Activated CD8-positive, alpha-beta T cell treated with anti-CD3 and anti-CD28 coated beads, Interleukin-2, amount 10 ng/mL, durations not matched to agents 7 days and 5 days (primary cell): ENCODE measurements at regions not wholly inside any gene's neighbourhood (a gene's known extent, or its start where the extent isn't known, plus 50 kb on each side); places are given as distances from the start of the nearest gene placed in this dataset.

Experiments
- ATAC-seq: fragments of 150-1000 bp; cut with Tn5 transposase; one replicate; pipeline ENCODE4 v1.10.0; 2021; ENCODE audit warnings: moderate library complexity
- CTCF ChIA-PET: fragments of 350-600 bp; sonication (Branson Sonifier 250); formaldehyde crosslinking; loops from one replicate; lab custom pipeline; 2021; ENCODE audit warnings: antibody characterized with exemption; lab: Charles Lee
- POLR2A ChIA-PET: fragments of 350-600 bp; sonication (Branson Sonifier 250); formaldehyde crosslinking; loops from one replicate; lab custom pipeline; 2021; ENCODE audit warnings: antibody characterized with exemption; lab: Charles Lee
- DNase-seq: peaks from one replicate; pipeline ENCODE4 v3.0.0-alpha.2; 2020
- H3K27ac Mint-ChIP-seq: one replicate; pipeline ENCODE4 v1.8.0; 2021; ENCODE audit warnings: mild to moderate bottlenecking, mixed read lengths
- H3K27me3 Mint-ChIP-seq: one replicate; pipeline ENCODE4 v1.8.0; 2021; ENCODE audit warnings: low read depth, mixed read lengths
- H3K36me3 Mint-ChIP-seq: one replicate; pipeline ENCODE4 v1.8.0; 2021; ENCODE audit warnings: low read depth, mixed read lengths
- H3K4me1 Mint-ChIP-seq: one replicate; pipeline ENCODE4 v1.8.0; 2021; ENCODE audit warnings: low read depth, mixed read lengths
- H3K4me3 Mint-ChIP-seq: one replicate; pipeline ENCODE4 v1.8.0; 2021; ENCODE audit warnings: mild to moderate bottlenecking, mixed read lengths
- H3K9me3 Mint-ChIP-seq: one replicate; pipeline ENCODE4 v1.8.0; 2022; ENCODE audit warnings: mixed read lengths; ENCODE audit not compliant: insufficient read depth

DNA sequence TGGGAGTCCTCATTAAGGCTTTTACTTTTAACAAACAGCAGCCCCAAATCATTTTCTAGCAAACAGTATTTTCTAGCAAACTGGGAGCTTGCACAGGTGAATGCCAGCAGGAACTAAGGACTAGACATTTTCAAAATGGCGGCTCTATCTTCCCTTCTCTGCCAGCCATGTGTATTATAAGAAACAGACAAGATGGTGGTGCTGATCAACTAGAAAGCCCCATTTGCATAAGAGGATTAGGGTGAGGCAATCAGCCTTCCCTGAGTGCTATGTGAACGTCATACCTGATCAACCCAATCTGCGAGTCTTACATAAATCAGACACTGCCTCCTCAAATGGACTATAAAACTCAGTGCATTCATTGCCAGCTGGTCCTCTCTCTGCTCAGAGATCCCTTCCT, 479.6 kb downstream of the IPMK start:
- no peak for DNase-seq
- no peaks in the 10 kb centered on the region for H3K27me3 Mint-ChIP-seq
- peaks cover 8% of the 10 kb centered on the region for H3K9me3 Mint-ChIP-seq
- ChIA-PET POLR2A (no interaction called here), CTCF (no interaction called here)
- ATAC-seq, result no peak
- no peaks in the 10 kb centered on the region for H3K4me1 Mint-ChIP-seq
- H3K4me3 Mint-ChIP-seq, result no peak overlapping the region
- H3K36me3 Mint-ChIP-seq, result no peaks in the 10 kb centered on the region
- no peak overlapping the region for H3K27ac Mint-ChIP-seq

DNA sequence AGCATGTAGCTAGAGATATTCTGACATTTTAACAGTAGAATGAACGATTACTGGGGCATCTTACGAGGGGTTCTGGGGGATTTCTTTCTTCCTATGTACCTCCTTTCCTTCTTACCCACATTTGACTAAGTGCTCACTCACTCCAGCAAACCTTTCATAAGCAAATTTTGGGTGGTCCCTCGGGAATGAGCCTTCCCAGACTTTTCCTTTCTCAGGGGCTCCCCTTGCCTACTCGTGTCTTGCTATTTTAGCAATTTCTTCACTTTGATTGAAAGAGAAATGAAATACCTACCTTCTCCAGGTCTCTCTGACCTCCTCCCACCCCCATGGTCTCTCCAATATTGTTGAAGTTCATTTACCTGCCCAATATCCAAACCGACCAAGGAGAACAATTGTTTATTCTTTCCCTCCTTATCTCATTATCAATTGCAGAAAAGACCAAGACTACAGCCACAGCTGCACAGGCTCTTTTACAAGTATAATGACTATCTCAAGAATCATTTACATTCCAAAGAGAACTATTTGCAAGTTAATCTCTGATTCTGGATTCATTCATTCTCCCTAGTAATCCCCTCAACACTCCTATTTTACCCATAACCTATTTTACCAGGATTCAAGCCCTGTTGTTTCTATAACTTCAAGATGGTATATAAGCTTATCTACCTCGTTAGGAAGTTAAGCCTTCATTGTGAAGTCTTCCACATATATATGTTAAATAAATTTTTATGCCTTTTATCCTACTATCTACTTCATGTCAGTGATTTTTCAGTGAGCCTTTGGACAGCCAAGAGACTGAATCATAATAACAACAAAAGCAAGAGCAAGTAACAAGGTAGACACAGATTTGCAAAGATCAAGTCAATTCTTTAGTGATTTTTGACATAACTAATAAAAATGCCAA, 480.6 kb downstream of the IPMK start:
- H3K36me3 Mint-ChIP-seq, result no peaks in the 10 kb centered on the region
- H3K9me3 Mint-ChIP-seq, result peaks cover 8% of the 10 kb centered on the region
- H3K4me3 Mint-ChIP-seq, result no peak overlapping the region
- H3K4me1 Mint-ChIP-seq, result no peaks in the 10 kb centered on the region
- DNase-seq, result no peak
- POLR2A ChIA-PET, result no interaction called here
- CTCF ChIA-PET, result no interaction called here
- no peak for ATAC-seq
- no peaks in the 10 kb centered on the region for H3K27me3 Mint-ChIP-seq
- H3K27ac Mint-ChIP-seq, result no peak overlapping the region

DNA sequence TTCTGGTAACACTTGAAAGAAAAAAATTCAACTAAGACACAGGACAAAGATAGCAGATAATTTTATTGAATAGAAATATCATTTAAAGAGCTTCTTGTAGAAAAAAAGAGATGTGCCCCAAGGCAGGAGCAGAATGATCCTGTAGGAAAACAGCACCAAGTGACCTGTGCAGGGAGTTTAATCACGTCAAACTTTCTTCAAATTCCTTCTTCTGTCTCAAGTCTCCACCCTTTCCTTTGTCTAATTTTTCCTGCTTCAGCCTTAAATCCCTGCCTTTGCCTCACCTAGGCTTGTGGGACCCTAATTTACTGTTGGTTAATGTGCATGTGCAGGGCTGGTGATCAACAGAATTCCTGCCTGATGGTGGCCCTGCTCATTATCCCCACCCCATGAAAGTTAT, 481.4 kb downstream of the IPMK start:
- H3K9me3 Mint-ChIP-seq, result peaks cover 8% of the 10 kb centered on the region
- ChIA-PET CTCF (no interaction called here), POLR2A (no interaction called here)
- no peak overlapping the region for H3K27ac Mint-ChIP-seq
- DNase-seq (no peak), ATAC-seq (no peak)
- no peaks in the 10 kb centered on the region for H3K4me1 Mint-ChIP-seq
- no peaks in the 10 kb centered on the region for H3K36me3 Mint-ChIP-seq
- no peaks in the 10 kb centered on the region for H3K27me3 Mint-ChIP-seq
- H3K4me3 Mint-ChIP-seq, result no peak overlapping the region

DNA sequence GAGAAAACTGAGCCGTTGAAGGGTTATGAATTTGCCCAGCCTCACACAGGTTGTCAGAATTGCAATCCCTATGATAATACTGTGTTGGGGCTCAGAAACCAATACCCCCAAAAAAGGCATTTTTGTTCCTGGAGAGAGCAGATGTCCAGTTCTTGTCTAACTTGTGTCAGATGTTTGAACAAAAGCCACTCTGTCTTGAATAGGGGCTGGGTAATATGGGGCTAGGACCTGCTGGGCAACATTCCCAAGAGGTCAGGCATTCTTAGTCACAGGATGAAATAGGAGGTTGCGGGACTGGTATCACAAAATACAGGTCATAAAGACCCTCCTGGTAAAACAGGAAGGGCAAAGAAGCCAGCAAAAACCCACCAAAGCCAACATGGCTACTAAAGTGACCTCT, 482.1 kb downstream of the IPMK start:
- ChIA-PET CTCF (no interaction called here), POLR2A (no interaction called here)
- no peak for DNase-seq
- Mint-ChIP-seq H3K4me1 (no peaks in the 10 kb centered on the region), H3K36me3 (no peaks in the 10 kb centered on the region), H3K27me3 (no peaks in the 10 kb centered on the region), H3K27ac (no peak overlapping the region), H3K4me3 (no peak overlapping the region), H3K9me3 (peaks cover 8% of the 10 kb centered on the region)
- ATAC-seq, result no peak

DNA sequence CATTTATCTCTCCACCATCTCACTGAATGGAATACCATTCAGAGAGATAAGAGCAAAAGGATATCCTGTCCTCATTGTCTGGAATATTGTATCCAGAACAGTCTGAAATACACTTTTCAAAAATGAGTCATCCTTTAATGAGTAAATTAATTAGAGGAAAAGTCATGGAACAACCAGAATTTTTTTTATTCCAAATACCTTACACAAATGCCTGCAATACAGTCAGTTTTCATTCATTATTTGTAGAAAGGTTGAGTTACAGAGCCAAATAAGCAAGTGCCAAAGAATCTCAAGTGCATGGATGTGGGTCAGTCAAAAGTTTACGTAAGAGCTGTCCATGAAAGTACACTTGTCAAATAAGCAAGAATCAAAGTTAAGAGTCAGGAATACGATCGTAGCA, 482.6 kb downstream of the IPMK start:
- no peak overlapping the region for H3K4me3 Mint-ChIP-seq
- ChIA-PET CTCF (no interaction called here), POLR2A (no interaction called here)
- no peaks in the 10 kb centered on the region for H3K36me3 Mint-ChIP-seq
- no peak overlapping the region for H3K27ac Mint-ChIP-seq
- no peaks in the 10 kb centered on the region for H3K27me3 Mint-ChIP-seq
- H3K9me3 Mint-ChIP-seq, result peaks cover 8% of the 10 kb centered on the region
- H3K4me1 Mint-ChIP-seq, result no peaks in the 10 kb centered on the region
- no peak for ATAC-seq
- no peak for DNase-seq

DNA sequence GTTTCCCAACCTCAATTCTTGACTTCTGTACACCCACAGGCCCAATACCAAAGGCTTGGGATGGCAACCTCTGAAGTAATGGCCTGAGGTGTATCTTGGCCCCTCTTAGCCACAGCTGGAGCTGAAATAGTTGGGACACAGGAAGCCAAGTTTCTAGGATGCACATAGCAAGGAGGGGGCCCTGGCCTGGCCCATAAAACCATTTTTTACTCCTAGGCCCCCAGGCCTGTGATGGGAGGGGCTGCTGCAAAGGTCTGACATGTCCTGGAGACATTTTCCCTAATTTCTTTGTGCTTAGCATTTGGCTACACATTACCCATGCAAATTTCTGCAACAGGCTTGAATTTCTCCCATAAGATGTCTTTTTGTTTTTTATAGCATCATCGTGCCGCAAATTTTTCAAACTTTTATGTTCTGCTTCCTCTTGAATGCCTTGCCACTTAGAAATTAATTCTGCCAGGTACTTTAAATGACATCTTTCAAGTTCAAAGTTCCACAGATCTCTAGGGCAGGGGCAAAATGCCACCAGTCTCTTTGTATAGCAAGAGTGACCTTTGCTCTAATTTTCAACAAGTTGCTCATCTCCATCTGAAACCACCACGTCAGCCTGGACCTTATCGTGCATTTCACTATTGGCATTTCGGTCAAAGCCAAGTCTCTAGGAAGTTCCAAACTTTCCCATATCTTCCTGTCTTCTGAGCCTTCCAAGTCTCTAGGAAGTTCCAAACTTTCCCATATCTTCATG, 490.8 kb downstream of the IPMK start:
- Mint-ChIP-seq H3K27ac (no peak overlapping the region), H3K9me3 (peaks cover 7% of the 10 kb centered on the region), H3K4me3 (no peak overlapping the region), H3K4me1 (no peaks in the 10 kb centered on the region), H3K27me3 (no peaks in the 10 kb centered on the region), H3K36me3 (no peaks in the 10 kb centered on the region)
- no peak for ATAC-seq
- ChIA-PET CTCF (no interaction called here), POLR2A (no interaction called here)
- DNase-seq, result no peak

DNA sequence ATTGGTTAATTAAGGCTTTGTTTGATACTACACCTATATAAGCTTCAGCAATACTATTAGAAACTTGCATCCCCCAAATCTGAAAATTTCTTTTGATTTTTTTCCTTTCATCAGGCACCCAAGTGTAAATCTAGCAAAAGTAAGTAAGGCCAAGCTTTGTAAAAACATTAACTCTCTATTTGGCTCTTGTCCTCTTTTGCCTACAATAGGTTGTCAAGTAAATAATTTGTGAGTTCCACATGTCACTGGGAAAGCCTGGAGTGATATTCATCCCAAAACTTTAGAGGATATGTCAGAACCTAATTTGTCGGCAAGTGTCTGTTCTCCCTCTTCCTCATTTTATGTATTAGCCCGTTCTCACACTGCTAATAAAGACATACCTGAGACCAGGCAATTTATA, 492.4 kb downstream of the IPMK start:
- ChIA-PET POLR2A (no interaction called here), CTCF (no interaction called here)
- Mint-ChIP-seq H3K9me3 (peaks cover 7% of the 10 kb centered on the region), H3K4me3 (no peak overlapping the region), H3K27me3 (no peaks in the 10 kb centered on the region), H3K4me1 (no peaks in the 10 kb centered on the region), H3K27ac (no peak overlapping the region), H3K36me3 (no peaks in the 10 kb centered on the region)
- ATAC-seq (no peak), DNase-seq (no peak)

DNA sequence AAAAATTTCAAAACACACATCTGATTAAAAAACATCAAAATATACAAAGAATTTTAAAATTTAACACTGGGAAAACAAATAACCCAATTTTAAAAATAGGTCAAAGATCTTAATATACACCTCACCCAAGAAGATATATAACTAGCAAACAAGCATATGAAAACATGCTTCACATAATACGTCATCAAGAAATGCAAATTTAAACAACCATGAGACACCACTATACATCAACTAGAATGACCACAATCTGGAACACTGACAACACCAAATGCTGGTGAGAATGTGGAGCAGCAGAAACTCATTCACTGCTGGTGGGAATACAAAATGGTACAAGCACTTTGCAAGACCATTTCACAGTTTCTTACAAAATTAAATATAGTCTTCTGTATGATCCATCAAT, 498.4 kb downstream of the IPMK start:
- H3K27ac Mint-ChIP-seq, result no peak overlapping the region
- no peaks in the 10 kb centered on the region for H3K27me3 Mint-ChIP-seq
- peaks cover 5% of the 10 kb centered on the region for H3K9me3 Mint-ChIP-seq
- ChIA-PET CTCF (no interaction called here), POLR2A (no interaction called here)
- H3K36me3 Mint-ChIP-seq, result no peaks in the 10 kb centered on the region
- ATAC-seq, result no peak
- no peaks in the 10 kb centered on the region for H3K4me1 Mint-ChIP-seq
- no peak overlapping the region for H3K4me3 Mint-ChIP-seq
- no peak for DNase-seq

DNA sequence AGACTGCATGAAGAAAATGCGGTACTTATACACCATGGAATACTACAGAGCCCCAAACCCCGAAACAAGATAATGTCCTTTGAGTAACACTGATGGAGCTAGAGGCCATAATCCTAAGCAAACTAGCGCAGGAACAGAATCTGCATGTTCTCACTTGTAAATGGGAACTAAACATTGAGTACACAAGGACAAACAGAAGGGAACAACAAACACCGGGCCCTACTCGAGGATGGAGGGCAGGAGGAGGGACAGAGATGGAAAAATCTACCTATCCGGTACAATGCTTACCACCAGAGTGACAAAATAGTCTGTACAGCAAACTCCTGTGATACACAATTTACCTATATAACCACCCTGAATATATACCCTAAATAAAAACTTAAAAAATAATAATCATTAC, 507.9 kb downstream of the IPMK start:
- no peak for DNase-seq
- H3K9me3 Mint-ChIP-seq, result no peaks in the 10 kb centered on the region
- CTCF ChIA-PET, result no interaction called here
- H3K27me3 Mint-ChIP-seq, result no peaks in the 10 kb centered on the region
- no peaks in the 10 kb centered on the region for H3K36me3 Mint-ChIP-seq
- no peak for ATAC-seq
- H3K4me3 Mint-ChIP-seq, result no peak overlapping the region
- H3K27ac Mint-ChIP-seq, result no peak overlapping the region
- no peaks in the 10 kb centered on the region for H3K4me1 Mint-ChIP-seq
- POLR2A ChIA-PET, result no interaction called here

DNA sequence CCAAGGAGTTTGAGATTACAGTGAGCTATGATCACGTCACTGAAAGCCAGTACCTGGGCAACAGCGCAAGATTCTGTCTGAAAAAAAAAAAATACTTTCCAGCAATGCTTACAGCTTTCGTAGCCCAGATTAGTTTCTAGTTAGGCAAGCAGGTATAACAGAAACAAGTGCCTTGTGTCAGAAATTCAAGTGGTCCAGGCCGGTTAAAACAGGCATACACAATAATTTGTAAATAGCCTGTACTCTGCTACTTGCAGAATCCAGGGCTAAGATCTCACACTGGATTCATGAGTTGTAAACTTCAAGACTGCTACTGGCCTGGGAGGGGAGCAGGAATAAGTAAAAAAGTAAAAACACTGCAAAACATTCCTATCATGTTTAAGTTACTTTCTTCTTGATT, 512.9 kb downstream of the IPMK start:
- Mint-ChIP-seq H3K4me3 (no peak overlapping the region), H3K9me3 (no peaks in the 10 kb centered on the region)
- POLR2A ChIA-PET, result no interaction called here

DNA sequence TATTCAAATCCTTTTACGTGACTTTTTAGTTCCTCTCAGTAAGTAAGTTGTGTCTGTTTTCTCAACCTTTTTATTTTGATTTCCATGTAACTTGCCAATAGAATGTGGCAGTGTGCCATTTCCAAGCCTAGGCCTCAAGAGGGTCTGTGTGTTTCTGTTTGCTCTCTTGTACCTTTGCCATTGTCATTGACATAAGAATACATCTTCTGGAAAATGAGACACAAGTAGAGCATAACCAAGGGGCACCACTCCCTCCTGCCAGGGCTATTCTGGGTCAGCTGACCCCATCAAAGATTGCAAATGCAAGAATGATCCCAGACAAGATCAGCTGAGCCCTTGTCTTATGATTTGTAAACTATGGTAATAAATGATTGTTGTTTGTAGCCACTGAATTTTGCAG, 524.0 kb downstream of the IPMK start:
- ATAC-seq, result no peak
- Mint-ChIP-seq H3K4me3 (no peak overlapping the region), H3K36me3 (no peaks in the 10 kb centered on the region), H3K4me1 (no peaks in the 10 kb centered on the region), H3K9me3 (no peaks in the 10 kb centered on the region), H3K27ac (no peak overlapping the region), H3K27me3 (no peaks in the 10 kb centered on the region)
- POLR2A ChIA-PET, result no interaction called here
- CTCF ChIA-PET, result no interaction called here
- no peak for DNase-seq

More for the DNA sequence above, 512.9 kb downstream of the IPMK start:
- ATAC-seq (no peak), DNase-seq (no peak)
- Mint-ChIP-seq H3K4me1 (no peaks in the 10 kb centered on the region), H3K36me3 (no peaks in the 10 kb centered on the region), H3K27me3 (no peaks in the 10 kb centered on the region), H3K27ac (no peak overlapping the region)
- CTCF ChIA-PET, result no interaction called here

DNA sequence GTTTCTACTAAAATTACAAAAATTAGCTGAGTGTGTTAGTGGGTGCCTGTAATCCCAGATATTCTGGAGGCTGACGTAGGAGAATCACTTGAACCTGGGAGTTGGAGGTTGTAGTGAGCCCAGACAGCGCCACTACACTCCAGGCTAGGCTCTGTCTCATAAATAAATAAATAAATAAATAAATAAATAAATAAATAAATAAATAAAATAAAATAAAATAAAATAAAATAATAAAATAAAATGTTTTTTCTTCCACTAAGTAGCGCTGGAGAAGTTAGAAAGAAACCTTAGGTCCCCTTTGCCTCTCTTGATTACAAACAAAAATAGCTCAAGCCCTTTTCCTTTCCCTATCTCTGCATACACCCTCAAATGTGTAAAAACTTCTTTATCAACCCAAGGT, 525.9 kb downstream of the IPMK start:
- no peak overlapping the region for H3K27ac Mint-ChIP-seq
- DNase-seq, result no peak
- no peaks in the 10 kb centered on the region for H3K27me3 Mint-ChIP-seq
- POLR2A ChIA-PET, result no interaction called here
- no peak overlapping the region for H3K4me3 Mint-ChIP-seq
- no peak for ATAC-seq
- no peaks in the 10 kb centered on the region for H3K9me3 Mint-ChIP-seq
- no peaks in the 10 kb centered on the region for H3K4me1 Mint-ChIP-seq
- CTCF ChIA-PET, result no interaction called here
- H3K36me3 Mint-ChIP-seq, result no peaks in the 10 kb centered on the region
